ENCODE measurements at regions not wholly inside any gene's neighbourhood (a gene's known extent, or its start where the extent isn't known, plus 50 kb on each side); places are given as distances from the start of the nearest gene placed in this dataset.

DNA sequence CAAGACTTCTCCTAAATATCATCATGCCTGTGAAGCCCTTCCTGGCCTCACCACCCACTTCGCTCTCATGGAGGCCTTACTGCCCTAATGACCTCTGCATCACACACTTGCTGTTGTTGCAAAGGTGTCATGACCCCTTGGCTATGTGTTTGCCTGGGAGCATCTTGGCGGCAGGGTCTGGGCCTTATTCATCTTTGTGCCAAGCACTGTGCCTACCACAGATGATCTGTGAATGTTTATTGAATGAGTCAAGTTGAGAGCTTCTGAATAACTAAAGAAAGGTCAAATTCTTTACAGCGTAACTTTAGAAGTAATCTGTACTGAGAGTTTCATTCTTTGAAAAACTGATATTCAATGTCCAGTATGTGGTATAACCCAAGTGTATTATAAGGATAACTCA, 113.3 kb downstream of the TTC8 start:
- intact Hi-C loops (cut with DNase I) = no loop called here
- Histone ChIP-seq H3K36me3 (no peaks in the 10 kb centered on the region), H3K27ac (no peak overlapping the region), H3K9me3 (no peaks in the 10 kb centered on the region), H3K4me3 (no peak overlapping the region), H3K4me1 (no peaks in the 10 kb centered on the region), H3K27me3 (ENCODE audit: low read depth) (no peaks in the 10 kb centered on the region)
- TF ChIP-seq, protein P1, sequence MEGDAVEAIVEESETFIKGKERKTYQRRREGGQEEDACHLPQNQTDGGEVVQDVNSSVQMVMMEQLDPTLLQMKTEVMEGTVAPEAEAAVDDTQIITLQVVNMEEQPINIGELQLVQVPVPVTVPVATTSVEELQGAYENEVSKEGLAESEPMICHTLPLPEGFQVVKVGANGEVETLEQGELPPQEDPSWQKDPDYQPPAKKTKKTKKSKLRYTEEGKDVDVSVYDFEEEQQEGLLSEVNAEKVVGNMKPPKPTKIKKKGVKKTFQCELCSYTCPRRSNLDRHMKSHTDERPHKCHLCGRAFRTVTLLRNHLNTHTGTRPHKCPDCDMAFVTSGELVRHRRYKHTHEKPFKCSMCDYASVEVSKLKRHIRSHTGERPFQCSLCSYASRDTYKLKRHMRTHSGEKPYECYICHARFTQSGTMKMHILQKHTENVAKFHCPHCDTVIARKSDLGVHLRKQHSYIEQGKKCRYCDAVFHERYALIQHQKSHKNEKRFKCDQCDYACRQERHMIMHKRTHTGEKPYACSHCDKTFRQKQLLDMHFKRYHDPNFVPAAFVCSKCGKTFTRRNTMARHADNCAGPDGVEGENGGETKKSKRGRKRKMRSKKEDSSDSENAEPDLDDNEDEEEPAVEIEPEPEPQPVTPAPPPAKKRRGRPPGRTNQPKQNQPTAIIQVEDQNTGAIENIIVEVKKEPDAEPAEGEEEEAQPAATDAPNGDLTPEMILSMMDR (IDR thresholded peaks at IDR 0.05) = no peak
- no peak for ATAC-seq
- no peak for DNase-seq

DNA sequence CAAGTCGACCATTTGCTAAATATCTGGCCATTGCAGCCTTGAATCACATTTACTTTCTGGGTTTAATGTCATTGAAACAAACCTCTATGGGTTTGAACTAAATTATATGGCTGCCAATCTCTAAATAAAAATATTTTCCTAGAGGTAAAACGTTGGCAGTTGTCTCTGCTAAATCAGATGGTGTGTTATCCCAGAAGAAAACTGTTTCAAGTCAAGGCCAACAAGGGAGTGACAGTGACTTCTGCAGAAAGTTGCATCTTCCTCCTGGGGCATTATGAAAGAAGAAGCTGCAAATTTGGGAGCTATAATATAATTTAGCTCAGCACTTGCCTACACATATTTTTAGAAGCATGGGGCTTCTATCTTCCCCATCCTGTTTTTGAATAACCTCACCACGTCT, 116.2 kb downstream of the TTC8 start:
- no peak for ATAC-seq
- Histone ChIP-seq H3K27ac (no peak overlapping the region), H3K36me3 (no peaks in the 10 kb centered on the region), H3K4me3 (no peak overlapping the region), H3K9me3 (no peaks in the 10 kb centered on the region), H3K4me1 (no peaks in the 10 kb centered on the region), H3K27me3 (ENCODE audit: low read depth) (no peaks in the 10 kb centered on the region)
- intact Hi-C loops (cut with DNase I) = no loop called here
- no peak for DNase-seq
- TF ChIP-seq, protein P1 (IDR thresholded peaks at IDR 0.05) = no peak

DNA sequence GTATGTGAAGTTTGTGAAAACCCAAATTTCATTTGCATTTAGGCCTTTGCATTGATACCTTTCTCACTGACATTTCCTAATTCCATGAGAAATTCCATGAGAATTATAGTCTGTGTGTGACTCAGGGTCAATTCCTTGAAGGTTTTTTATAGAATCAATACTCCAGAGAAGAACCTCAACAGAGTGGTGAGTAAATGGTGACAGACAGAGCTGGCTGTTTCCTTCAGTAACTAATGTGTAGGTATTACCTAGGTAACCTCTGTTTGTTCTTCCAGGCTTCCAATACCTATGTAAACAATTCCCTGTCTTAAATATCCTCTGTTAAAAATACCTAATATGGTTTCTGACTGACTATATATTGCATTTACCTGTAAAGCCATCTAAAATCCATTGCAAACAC, 117.0 kb downstream of the TTC8 start:
- intact Hi-C loops (cut with DNase I) = no loop called here
- no peak for ATAC-seq
- H3K4me3 ChIP-seq = no peak overlapping the region
- TF ChIP-seq, protein P1 (IDR thresholded peaks at IDR 0.05) = no peak
- H3K36me3 ChIP-seq = no peaks in the 10 kb centered on the region
- H3K9me3 ChIP-seq = no peaks in the 10 kb centered on the region
- no peaks in the 10 kb centered on the region for H3K27me3 ChIP-seq (ENCODE audit: low read depth)
- DNase-seq = no peak
- H3K27ac ChIP-seq = no peak overlapping the region
- H3K4me1 ChIP-seq = no peaks in the 10 kb centered on the region

DNA sequence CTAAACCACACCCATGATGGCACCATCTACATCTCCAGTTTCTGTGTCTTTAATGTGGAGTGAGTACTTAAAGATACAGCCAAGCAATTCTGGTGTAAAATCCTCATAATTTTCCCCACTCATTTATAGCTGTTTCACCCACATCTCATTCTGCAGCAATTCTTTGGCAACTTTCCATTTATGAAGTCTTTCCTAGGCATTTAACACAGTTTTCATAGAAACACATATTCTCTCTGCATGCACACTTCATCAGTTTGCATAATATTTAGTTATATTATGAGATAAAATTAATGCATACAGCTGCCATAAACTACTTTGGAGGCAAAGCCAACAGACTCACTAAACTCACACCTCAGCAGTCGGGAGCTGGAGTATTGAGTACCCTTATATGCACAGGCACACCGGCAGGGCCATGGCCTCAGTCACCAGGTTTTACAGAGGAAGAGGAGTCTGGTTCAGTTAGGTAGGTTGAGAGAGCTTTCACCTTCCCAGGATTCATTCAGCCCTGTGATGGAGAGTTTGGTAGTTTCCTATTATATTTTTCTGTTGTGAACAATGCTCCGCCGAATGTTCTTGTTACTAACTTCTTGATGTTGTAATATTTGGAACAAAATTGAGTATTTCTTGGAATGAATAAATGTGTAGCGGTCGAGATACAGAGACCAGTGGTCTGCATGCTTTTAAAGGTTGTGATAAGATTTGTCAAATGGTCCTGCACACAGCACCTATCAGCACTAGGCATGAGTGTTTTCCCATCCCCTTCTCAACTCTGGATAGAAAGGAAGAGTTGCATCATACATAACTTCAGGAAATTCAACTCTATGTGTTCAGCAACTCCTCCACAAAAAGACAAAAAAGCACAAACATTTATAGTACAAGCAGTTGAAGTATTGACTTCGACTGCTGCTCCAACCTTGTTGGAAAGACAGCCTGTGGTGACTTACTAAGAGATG, 123.5 kb downstream of the TTC8 start:
- no peaks in the 10 kb centered on the region for H3K36me3 ChIP-seq
- intact Hi-C loops (cut with DNase I) = no loop called here
- ATAC-seq = no peak
- H3K4me1 ChIP-seq = no peaks in the 10 kb centered on the region
- H3K4me3 ChIP-seq = no peak overlapping the region
- H3K27ac ChIP-seq = no peak overlapping the region
- H3K9me3 ChIP-seq = peaks cover 14% of the 10 kb centered on the region
- TF ChIP-seq, protein P1 (IDR thresholded peaks at IDR 0.05) = no peak
- DNase-seq = no peak
- no peaks in the 10 kb centered on the region for H3K27me3 ChIP-seq (ENCODE audit: low read depth)

DNA sequence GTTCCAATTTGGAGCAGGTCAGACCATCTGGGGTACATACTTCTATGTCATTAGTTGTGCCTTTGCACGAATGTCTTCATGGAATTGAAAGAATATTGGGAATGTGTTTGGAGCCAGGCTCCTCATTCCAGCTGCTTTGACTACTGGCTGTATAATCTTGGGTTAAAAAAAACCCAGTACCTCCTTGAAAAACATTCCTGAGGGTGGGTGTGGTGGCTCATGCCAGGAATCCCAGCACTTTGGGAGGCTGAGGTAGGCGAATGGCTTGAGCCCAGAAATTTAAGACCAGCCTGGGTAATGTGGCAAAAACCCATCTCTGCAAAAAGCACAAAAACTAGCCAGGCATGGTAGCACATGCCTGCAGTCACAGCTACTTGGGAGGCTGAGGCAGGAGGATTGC, 125.6 kb downstream of the TTC8 start:
- no peaks in the 10 kb centered on the region for H3K36me3 ChIP-seq
- TF ChIP-seq, protein P1 (IDR thresholded peaks at IDR 0.05) = no peak
- DNase-seq (no peak), ATAC-seq (no peak)
- no peak overlapping the region for H3K4me3 ChIP-seq
- intact Hi-C loops (cut with DNase I) = no loop called here
- no peaks in the 10 kb centered on the region for H3K27me3 ChIP-seq (ENCODE audit: low read depth)
- no peaks in the 10 kb centered on the region for H3K4me1 ChIP-seq
- H3K9me3 ChIP-seq = peaks cover 14% of the 10 kb centered on the region
- no peak overlapping the region for H3K27ac ChIP-seq

Measured in lower lobe of right lung (tissue), 2 donors.